Neuron (in vitro differentiated cells): ENCODE measurements at regions not wholly inside any gene's neighbourhood (a gene's known extent, or its start where the extent isn't known, plus 50 kb on each side); places are given as distances from the start of the nearest gene placed in this dataset.
"Not testable (repeated sequence)": the region's sequence is repeated elsewhere in the genome, so short reads cannot be mapped to it uniquely, and the experiment has no call there.

ENCODE experiments used
- H2AFZ ChIP-seq: one replicate; pipeline ENCODE4 v1.6.1; 2013; ENCODE audit warnings: low read depth, mild to moderate bottlenecking, inconsistent platforms, low read length, moderate library complexity
- H3K27me3 ChIP-seq: one replicate; pipeline ENCODE4 v1.6.1; 2013; ENCODE audit warnings: low read length; ENCODE audit not compliant: insufficient read depth
- H3K36me3 ChIP-seq: one replicate; pipeline ENCODE4 v1.6.1; 2013; ENCODE audit warnings: low read length; ENCODE audit not compliant: insufficient read depth
- H3K4me1 ChIP-seq: one replicate; pipeline ENCODE4 v1.6.1; 2013; ENCODE audit warnings: low read length; ENCODE audit not compliant: insufficient read depth
- H3K4me3 ChIP-seq: 2 replicates; pipeline ENCODE4 v1.5.1; 2013; ENCODE audit warnings: mild to moderate bottlenecking, low read length, moderate library complexity
- H3K9me3 ChIP-seq: one replicate; pipeline ENCODE4 v1.6.1; 2013; ENCODE audit warnings: low read length

DNA sequence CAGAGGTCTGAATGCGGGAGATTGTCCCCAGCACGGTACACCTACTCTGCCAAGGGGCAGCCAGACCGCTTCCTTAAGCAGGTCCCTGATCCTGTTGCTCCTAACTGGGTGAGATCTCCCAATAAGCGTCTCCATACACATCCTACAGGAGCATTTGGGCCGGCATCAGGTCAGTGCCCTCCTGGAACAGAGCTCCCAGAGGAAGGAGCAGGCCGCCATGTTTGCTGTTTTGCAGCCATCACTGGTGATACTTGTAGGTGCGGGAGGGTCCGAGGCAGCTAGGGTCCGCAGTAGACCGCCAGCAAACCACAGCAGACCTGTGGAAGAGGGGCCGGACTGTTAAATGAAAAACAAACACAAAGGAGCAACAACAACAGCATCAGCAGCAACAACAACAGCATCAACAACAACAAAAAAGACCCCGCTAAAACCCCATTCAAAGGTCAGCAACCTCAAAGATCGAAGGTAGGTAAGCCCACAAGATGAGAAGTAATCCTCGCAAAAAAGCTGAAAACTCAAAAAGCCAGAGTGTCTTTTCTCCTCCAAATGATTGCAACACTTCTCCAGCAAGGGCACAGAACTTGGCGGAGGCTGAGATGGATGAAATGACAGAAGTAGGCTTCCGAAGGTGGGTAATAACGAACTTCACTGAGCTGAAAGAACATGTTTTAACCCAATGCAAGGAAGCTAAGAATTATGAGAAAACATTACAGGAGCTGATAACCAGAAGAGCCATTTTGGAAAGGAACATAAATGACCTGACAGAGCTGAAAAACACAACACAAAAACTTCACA is 79.0 kb upstream of the CDH7 start:
- peaks cover 3% of the 10 kb centered on the region for H3K9me3 ChIP-seq
- H3K4me3 ChIP-seq, result no peak overlapping the region
- H3K4me1 ChIP-seq, result no peaks in the 10 kb centered on the region
- no peaks in the 10 kb centered on the region for H3K36me3 ChIP-seq
- no peaks in the 10 kb centered on the region for H3K27me3 ChIP-seq
- H2AFZ ChIP-seq, result peak overlapping the region; percentile 43

DNA sequence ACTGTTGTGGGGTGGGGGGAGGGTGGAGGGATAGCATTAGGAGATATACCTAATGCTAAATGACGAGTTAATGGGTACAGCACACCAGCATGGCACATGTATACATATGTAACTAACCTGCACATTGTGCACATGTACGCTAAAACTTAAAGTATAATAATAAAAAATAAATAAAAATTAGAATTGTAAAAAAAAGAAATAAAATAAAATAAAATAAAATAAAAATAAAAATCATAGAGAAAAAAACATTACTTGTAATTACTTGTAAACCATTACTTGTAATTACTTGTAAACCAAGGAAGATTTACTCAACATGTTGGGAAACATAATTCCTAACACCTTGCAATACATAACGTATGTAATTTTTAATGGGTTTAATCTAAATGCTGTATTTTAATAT is 80.7 kb upstream of the CDH7 start:
- not testable (repeated sequence) for H3K4me3 ChIP-seq, H2AFZ ChIP-seq, H3K4me1 ChIP-seq, H3K27me3 ChIP-seq, H3K36me3 ChIP-seq, H3K9me3 ChIP-seq

DNA sequence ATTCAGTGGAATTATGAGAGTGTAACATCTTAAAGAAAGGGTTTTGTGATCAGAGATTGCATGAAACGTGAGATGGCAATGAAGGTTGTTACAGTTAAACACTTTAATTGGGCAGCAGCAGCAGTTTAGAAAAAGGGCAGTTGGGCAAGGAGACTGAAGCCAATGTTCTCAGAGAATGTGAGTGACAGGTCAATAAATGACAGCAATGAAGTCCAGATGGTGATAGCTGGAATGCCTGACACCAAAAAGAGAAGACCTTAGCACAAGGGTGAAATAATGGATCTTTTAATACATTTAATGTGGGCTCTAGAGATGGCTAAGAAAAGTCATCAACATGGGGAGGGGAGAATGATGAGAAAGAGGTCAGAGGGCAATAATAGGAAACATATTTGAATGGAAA is 89.4 kb upstream of the CDH7 start:
- H3K36me3 ChIP-seq, result no peaks in the 10 kb centered on the region
- H3K27me3 ChIP-seq, result no peaks in the 10 kb centered on the region
- H2AFZ ChIP-seq, result no peak overlapping the region

DNA sequence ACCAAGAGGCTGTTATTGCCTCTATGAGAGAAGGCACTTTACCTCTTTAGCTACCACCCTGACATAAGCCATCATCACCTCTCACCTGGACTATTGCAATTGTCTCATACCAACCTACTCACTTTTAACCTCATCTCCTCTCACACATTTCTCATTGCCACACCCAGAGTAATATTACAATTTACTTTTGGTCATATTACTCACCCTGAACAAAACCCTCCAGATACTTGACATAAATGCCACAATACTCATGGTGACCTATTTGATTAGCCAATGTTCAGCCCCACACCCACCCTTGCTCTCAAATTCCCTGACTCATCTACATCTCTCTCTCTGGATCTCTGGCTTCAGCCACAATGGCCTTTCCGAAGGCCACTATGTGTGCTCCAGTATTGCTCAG is 90.9 kb upstream of the CDH7 start:
- Histone ChIP-seq H2AFZ (no peak overlapping the region), H3K4me3 (no peak overlapping the region), H3K9me3 (no peaks in the 10 kb centered on the region), H3K27me3 (no peaks in the 10 kb centered on the region), H3K4me1 (peaks cover 5% of the 10 kb centered on the region), H3K36me3 (no peaks in the 10 kb centered on the region)

More for the DNA sequence above, 89.4 kb upstream of the CDH7 start:
- H3K9me3 ChIP-seq, result no peaks in the 10 kb centered on the region
- H3K4me3 ChIP-seq, result no peak overlapping the region
- peaks cover 5% of the 10 kb centered on the region for H3K4me1 ChIP-seq

DNA sequence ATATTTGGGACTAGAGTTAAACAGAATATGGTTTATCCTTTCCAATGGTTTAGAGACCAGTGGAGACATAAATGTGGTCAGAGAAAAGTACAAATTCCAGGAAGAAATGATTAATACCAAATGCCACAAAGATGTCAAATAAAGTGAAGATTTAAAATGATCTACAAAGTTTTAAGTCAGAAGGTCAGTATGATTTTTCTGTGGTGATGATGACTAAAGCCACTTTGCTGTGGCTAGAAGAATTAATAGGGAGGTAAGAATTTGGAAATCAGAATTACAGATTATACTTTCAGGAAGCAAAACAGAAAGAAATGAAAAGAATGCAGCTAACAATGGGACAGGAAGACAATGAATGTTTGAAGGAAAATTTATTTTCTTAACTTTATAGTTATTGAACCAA is 91.5 kb upstream of the CDH7 start:
- Histone ChIP-seq H3K36me3 (no peaks in the 10 kb centered on the region), H3K9me3 (no peaks in the 10 kb centered on the region), H3K27me3 (no peaks in the 10 kb centered on the region), H2AFZ (no peak overlapping the region), H3K4me1 (peaks cover 5% of the 10 kb centered on the region), H3K4me3 (no peak overlapping the region)

DNA sequence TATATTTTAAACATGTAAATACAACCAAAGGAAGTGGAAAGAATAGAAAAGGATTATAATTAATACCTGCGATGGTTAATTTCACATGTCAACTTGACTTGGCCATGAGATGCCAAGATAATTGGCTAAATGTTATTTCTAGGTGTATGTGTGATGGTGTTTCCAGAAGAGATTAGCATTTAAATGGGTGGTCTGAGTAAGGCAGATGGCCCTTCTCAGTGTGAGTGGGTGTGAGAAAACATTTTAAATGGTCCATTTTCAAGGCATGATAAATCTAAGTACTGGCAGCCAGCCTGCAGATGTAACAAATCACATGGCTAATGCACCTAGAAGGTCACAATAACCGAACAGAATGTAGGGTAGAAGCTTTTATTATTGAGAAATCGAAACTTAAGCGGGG is 99.6 kb upstream of the CDH7 start:
- no peak overlapping the region for H3K4me3 ChIP-seq

DNA sequence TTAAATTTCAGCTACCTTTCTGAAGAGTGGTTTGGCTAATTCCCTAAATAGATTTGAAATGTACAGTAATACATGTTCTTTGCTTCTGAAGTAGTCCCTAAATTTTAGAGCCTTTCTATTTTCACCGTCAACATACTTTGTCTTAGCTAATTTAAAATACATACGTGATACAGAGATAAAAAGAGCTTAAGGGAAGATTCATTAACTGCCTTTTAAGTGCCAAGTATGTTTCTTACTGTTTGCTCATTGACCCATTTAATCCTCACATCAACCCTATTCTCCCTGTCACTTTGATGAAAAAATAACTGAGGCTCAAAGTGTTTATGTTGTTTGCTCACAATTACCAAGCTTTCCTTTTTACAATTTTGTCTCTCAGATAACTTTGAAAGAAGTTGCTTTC is 118.6 kb upstream of the CDH7 start:
- H3K27me3 ChIP-seq, result no peaks in the 10 kb centered on the region
- no peaks in the 10 kb centered on the region for H3K36me3 ChIP-seq
- no peak overlapping the region for H3K4me3 ChIP-seq
- no peaks in the 10 kb centered on the region for H3K9me3 ChIP-seq
- peaks cover 2% of the 10 kb centered on the region for H3K4me1 ChIP-seq
- H2AFZ ChIP-seq, result no peak overlapping the region

More for the DNA sequence above, 99.6 kb upstream of the CDH7 start:
- no peak overlapping the region for H2AFZ ChIP-seq
- H3K4me1 ChIP-seq, result no peaks in the 10 kb centered on the region
- H3K9me3 ChIP-seq, result no peaks in the 10 kb centered on the region
- H3K27me3 ChIP-seq, result no peaks in the 10 kb centered on the region
- H3K36me3 ChIP-seq, result no peaks in the 10 kb centered on the region

DNA sequence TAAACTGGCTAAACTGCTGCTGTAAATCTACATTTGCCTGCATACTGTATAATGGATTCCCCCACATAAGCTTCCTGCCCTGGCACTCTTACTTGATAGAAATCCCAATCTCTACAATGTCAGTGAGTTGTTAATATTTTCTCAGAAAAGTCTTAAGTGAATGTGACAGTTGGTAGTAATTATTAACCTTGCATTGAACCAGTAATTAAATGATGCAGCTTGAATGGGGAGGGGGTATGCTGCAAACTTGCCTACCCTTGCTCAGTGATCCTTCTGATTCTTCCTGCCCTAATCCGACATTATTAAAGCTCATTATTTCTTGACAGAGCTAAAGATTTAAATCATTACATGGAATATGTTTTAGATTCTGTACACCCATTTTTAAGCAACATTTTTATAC is 119.0 kb upstream of the CDH7 start:
- H3K4me3 ChIP-seq, result no peak overlapping the region
- no peaks in the 10 kb centered on the region for H3K9me3 ChIP-seq
- H2AFZ ChIP-seq, result no peak overlapping the region
- no peaks in the 10 kb centered on the region for H3K36me3 ChIP-seq
- no peaks in the 10 kb centered on the region for H3K27me3 ChIP-seq
- H3K4me1 ChIP-seq, result no peaks in the 10 kb centered on the region

DNA sequence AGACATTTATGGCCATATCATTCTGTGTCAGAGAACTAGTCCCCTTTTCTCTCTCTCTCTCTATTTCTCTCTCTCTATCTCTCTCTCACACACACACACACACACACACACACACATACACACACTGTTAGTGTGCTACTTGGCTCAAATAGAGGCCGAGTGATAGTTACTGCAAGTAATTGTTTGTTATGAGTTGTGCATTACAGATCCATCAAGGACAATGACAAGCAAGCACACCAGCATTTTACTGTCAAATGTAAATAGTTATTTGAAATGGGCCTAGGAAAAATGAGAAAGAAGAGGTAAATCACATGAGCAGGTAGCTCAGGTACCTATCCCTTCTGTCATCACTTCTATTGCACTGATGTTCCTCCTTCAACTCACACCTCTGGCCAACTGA is 122.4 kb upstream of the CDH7 start:
- Histone ChIP-seq H3K4me3 (no peak overlapping the region), H3K4me1 (no peaks in the 10 kb centered on the region), H3K27me3 (no peaks in the 10 kb centered on the region), H3K9me3 (no peaks in the 10 kb centered on the region), H3K36me3 (no peaks in the 10 kb centered on the region), H2AFZ (no peak overlapping the region)

DNA sequence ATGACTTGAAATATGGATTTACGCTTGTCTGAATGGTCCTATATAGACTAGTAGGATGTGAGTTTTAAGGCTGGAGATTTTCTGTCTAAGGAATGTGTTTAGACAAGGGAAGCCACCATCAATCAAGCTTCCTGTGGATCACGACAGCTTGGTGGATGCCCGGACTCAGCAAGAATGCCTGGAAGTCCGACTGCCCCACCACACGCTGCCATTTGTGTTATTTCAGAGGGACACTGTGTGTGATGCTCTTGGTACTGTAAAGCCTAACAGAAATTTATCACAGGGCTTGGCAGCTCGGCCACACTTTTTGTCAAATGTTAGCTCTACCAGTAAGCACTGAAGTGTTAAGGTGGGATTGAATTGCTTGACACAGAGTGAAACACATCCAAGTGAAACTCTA is 127.1 kb upstream of the CDH7 start:
- Histone ChIP-seq H3K36me3 (no peaks in the 10 kb centered on the region), H3K4me3 (no peak overlapping the region), H3K9me3 (no peaks in the 10 kb centered on the region), H3K27me3 (no peaks in the 10 kb centered on the region), H2AFZ (no peak overlapping the region), H3K4me1 (no peaks in the 10 kb centered on the region)

DNA sequence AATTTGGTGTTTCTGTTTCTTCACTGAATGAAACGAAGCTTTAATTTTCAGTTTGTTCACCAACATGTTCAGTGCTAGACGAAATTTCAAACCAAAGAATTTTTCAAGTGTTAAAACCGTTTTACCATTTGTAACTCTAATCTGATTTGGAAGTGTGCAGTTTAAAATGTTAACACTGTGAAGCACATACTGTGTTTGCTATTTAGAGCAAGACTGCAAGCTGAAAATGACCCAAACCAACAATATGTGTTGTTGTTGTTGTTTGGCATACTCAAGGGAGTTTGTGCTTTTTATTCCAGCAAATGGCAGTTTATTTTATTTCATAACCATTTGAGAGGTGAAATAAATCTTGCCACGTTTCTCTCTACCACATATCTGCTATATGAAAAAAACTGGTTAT is 128.4 kb upstream of the CDH7 start:
- Histone ChIP-seq H3K36me3 (no peaks in the 10 kb centered on the region), H3K4me1 (no peaks in the 10 kb centered on the region), H2AFZ (no peak overlapping the region), H3K27me3 (no peaks in the 10 kb centered on the region), H3K9me3 (no peaks in the 10 kb centered on the region), H3K4me3 (no peak overlapping the region)

DNA sequence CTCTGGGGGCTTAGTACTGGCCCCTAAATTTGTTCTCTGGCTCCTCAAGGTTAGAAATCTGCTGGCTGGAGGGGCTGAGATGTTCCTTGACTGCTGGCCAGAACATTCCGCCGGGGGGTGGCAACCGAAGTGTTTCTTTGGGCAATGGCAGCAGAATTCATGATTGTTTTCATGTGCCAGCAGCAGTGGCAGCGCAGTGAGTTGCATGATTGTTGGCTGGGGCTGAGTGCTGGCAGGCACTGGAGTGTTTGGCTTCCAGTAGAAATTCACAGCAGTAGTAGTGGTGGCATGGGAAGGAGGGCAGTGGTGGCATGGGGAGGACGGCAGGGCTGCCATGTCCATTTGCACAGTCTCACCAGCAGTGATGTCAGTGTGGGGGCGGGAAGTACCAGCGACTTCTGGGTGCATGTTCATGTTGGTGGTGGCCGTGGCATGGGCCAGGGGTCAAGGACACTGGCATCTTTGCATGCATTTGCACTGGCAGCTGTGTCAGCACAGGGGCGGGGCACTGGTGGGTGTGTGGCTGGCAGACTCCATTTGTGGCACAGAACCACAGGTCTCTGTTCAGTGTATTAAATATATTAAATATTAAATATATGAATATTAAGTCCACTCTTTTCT is 130.6 kb upstream of the CDH7 start:
- no peaks in the 10 kb centered on the region for H3K27me3 ChIP-seq
- H3K4me3 ChIP-seq, result no peak overlapping the region
- H3K4me1 ChIP-seq, result no peaks in the 10 kb centered on the region
- no peaks in the 10 kb centered on the region for H3K9me3 ChIP-seq
- no peaks in the 10 kb centered on the region for H3K36me3 ChIP-seq
- H2AFZ ChIP-seq, result no peak overlapping the region

DNA sequence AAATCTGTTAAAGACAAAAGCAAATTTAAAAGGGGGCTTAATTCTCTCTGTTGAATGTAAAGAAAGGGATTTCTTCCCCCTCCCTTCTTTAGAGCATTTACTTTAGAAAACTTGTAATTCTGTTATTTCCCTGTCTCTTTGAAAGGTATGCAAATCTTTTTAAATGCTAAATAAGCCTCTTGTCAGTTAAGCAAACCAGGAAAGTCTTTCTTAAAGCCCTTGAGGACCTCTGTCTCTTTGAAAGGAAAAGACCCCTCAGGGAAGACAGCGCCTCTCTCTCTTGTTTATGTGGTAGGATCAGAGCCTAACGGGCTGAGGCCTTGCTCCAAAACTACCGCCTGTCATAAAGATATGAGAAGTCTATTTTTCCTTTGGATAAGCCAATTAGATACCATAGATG is 139.9 kb upstream of the CDH7 start:
- H3K27me3 ChIP-seq, result no peaks in the 10 kb centered on the region

DNA sequence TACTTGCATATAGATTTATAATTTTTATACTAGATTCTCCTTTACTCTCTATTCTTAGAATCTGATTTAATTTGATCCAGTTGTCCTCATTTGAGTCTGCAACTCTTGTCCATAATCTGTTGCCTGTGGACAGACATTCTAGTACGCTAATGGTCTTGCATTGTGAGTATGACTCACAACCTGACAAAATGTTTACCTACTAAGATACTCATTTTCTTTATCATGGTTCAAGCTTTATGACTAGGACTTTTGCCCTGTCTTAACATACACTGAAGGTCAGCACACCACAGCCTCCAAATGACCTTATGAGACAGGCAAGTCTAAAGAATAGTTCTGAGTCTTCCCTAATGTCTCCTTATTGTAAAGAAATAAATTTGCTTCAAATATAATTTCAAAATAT is 142.3 kb upstream of the CDH7 start:
- Histone ChIP-seq H3K27me3 (no peaks in the 10 kb centered on the region), H3K36me3 (no peaks in the 10 kb centered on the region), H2AFZ (no peak overlapping the region), H3K4me1 (peaks cover 9% of the 10 kb centered on the region), H3K9me3 (no peaks in the 10 kb centered on the region), H3K4me3 (no peak overlapping the region)

More for the DNA sequence above, 139.9 kb upstream of the CDH7 start:
- H3K9me3 ChIP-seq, result no peaks in the 10 kb centered on the region
- H3K4me1 ChIP-seq, result peaks cover 9% of the 10 kb centered on the region
- H2AFZ ChIP-seq, result no peak overlapping the region
- no peak overlapping the region for H3K4me3 ChIP-seq
- no peaks in the 10 kb centered on the region for H3K36me3 ChIP-seq
